ENCODE measurements at regions not wholly inside any gene's neighbourhood (a gene's known extent, or its start where the extent isn't known, plus 50 kb on each side); places are given as distances from the start of the nearest gene placed in this dataset.

DNA sequence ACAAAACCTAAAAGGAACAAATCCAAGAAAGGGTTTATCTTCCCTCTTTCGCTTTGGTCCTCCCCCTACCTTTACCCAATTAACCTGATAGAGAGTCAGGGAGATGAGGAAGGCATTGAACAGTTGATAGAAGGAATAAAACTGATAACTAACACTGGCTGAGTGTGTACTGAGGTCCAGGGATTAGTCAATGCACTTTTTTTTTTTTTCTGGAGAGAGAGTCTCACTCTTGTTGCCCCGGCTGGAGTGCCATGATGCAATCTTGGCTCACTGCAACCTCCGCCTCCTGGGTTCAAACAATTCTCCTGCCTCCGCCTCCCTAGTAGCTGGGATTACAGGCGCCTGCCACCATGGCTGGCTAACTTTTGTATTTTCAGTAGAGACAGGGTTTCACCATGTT lies 250.2 kb upstream of the CWC22 start:
- TF ChIP-seq, protein P1, sequence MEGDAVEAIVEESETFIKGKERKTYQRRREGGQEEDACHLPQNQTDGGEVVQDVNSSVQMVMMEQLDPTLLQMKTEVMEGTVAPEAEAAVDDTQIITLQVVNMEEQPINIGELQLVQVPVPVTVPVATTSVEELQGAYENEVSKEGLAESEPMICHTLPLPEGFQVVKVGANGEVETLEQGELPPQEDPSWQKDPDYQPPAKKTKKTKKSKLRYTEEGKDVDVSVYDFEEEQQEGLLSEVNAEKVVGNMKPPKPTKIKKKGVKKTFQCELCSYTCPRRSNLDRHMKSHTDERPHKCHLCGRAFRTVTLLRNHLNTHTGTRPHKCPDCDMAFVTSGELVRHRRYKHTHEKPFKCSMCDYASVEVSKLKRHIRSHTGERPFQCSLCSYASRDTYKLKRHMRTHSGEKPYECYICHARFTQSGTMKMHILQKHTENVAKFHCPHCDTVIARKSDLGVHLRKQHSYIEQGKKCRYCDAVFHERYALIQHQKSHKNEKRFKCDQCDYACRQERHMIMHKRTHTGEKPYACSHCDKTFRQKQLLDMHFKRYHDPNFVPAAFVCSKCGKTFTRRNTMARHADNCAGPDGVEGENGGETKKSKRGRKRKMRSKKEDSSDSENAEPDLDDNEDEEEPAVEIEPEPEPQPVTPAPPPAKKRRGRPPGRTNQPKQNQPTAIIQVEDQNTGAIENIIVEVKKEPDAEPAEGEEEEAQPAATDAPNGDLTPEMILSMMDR (IDR thresholded peaks at IDR 0.05): no peak
- no peaks in the 10 kb centered on the region for H3K36me3 Mint-ChIP-seq
- H3K27me3 ChIP-seq (ENCODE audit: control insufficient read depth, insufficient read depth, low read length): no peaks in the 10 kb centered on the region
- H3K4me1 Mint-ChIP-seq: no peaks in the 10 kb centered on the region
- H3K9me3 Mint-ChIP-seq: peaks cover 2 to 5% of the 10 kb centered on the region in 2 donors
- H3K27ac ChIP-seq (ENCODE audit: low read length): no peak overlapping the region
- WGBS (ENCODE audit: insufficient coverage): 94% methylated on average over 4 of the region's 5 CpGs
- H3K27ac Mint-ChIP-seq: no peak overlapping the region
- intact Hi-C loops (cut with micrococcal nuclease): no loop called here
- no peaks in the 10 kb centered on the region for H3K9me3 ChIP-seq (ENCODE audit: control insufficient read depth, insufficient read depth, low read length)
- no peak overlapping the region for H3K4me3 Mint-ChIP-seq
- no peaks in the 10 kb centered on the region for H3K4me1 ChIP-seq (ENCODE audit: control insufficient read depth, insufficient read depth, low read length)
- H3K27me3 Mint-ChIP-seq (ENCODE audit: low read depth in 2 of 2): no peaks in the 10 kb centered on the region
- H3K36me3 ChIP-seq (ENCODE audit: control insufficient read depth, insufficient read depth, low read length): no peaks in the 10 kb centered on the region
- ATAC-seq (no peak), DNase-seq (no peak)
- H3K4me3 ChIP-seq (ENCODE audit: low read length): no peak overlapping the region

DNA sequence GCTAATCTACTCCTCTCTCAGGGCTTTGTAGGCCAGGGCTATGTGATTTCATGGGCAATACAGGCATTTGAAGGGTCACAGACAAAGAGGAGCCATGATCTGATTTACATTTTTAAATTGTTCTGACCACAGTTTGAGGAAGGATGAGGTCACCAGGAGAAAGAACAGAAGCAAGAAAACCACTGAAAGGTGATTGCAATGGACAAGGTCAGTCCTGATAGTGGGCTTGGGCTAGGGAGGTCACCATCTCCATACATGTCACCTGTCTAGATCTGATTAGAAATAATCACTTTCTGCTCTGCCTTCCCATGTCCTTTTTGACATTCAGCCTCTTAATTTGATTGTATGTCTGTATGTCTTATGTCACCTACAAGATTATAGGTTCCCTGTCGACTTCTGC lies 248.9 kb upstream of the CWC22 start:
- H3K4me3 ChIP-seq (ENCODE audit: low read length): no peak overlapping the region
- H3K4me1 Mint-ChIP-seq: no peaks in the 10 kb centered on the region
- H3K27ac Mint-ChIP-seq: no peak overlapping the region
- no peaks in the 10 kb centered on the region for H3K27me3 Mint-ChIP-seq (ENCODE audit: low read depth in 2 of 2)
- H3K4me3 Mint-ChIP-seq: no peak overlapping the region
- H3K36me3 Mint-ChIP-seq: no peaks in the 10 kb centered on the region
- 82% methylated on average over 1 of the region's 1 CpG for WGBS (ENCODE audit: insufficient coverage)
- intact Hi-C loops (cut with micrococcal nuclease): no loop called here
- H3K9me3 ChIP-seq (ENCODE audit: control insufficient read depth, insufficient read depth, low read length): no peaks in the 10 kb centered on the region
- ATAC-seq (no peak), DNase-seq (no peak)
- no peaks in the 10 kb centered on the region for H3K27me3 ChIP-seq (ENCODE audit: control insufficient read depth, insufficient read depth, low read length)
- no peaks in the 10 kb centered on the region for H3K36me3 ChIP-seq (ENCODE audit: control insufficient read depth, insufficient read depth, low read length)
- TF ChIP-seq, protein P1 (IDR thresholded peaks at IDR 0.05): no peak
- H3K4me1 ChIP-seq (ENCODE audit: control insufficient read depth, insufficient read depth, low read length): no peaks in the 10 kb centered on the region
- H3K9me3 Mint-ChIP-seq: peaks cover 2 to 5% of the 10 kb centered on the region in 2 donors
- no peak overlapping the region for H3K27ac ChIP-seq (ENCODE audit: low read length)

DNA sequence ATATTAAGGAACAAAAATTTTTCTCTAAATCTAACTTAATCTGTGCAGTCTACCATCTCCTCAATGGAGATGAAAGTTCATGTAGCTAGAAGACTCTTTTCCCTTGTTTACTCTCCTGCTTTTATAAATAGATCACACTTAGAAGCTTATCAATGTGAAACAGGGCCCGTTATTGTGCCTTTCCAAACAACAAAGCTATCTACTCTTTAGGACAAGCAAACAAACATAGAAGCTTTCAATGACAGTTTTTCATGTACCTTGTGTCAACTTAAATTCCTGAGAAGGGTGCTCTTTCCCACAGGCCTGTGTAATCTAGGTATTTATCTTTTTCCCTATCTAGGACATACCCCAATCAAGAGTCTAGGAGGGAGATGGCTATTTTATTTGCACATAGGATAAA lies 247.8 kb upstream of the CWC22 start:
- Mint-ChIP-seq H3K4me3 (no peak overlapping the region), H3K27ac (no peak overlapping the region), H3K36me3 (no peaks in the 10 kb centered on the region), H3K27me3 (ENCODE audit: low read depth in 2 of 2) (no peaks in the 10 kb centered on the region), H3K9me3 (peaks cover 2 to 5% of the 10 kb centered on the region in 2 donors), H3K4me1 (no peaks in the 10 kb centered on the region)
- H3K27me3 ChIP-seq (ENCODE audit: control insufficient read depth, insufficient read depth, low read length): no peaks in the 10 kb centered on the region
- no peak overlapping the region for H3K27ac ChIP-seq (ENCODE audit: low read length)
- DNase-seq: no peak
- H3K4me3 ChIP-seq (ENCODE audit: low read length): no peak overlapping the region
- TF ChIP-seq, protein P1 (IDR thresholded peaks at IDR 0.05): no peak
- no peaks in the 10 kb centered on the region for H3K4me1 ChIP-seq (ENCODE audit: control insufficient read depth, insufficient read depth, low read length)
- no peak for ATAC-seq
- no peaks in the 10 kb centered on the region for H3K9me3 ChIP-seq (ENCODE audit: control insufficient read depth, insufficient read depth, low read length)
- no peaks in the 10 kb centered on the region for H3K36me3 ChIP-seq (ENCODE audit: control insufficient read depth, insufficient read depth, low read length)
- WGBS (ENCODE audit: insufficient coverage): 64% methylated on average over 1 of the region's 1 CpG
- intact Hi-C loops (cut with micrococcal nuclease): no loop called here

DNA sequence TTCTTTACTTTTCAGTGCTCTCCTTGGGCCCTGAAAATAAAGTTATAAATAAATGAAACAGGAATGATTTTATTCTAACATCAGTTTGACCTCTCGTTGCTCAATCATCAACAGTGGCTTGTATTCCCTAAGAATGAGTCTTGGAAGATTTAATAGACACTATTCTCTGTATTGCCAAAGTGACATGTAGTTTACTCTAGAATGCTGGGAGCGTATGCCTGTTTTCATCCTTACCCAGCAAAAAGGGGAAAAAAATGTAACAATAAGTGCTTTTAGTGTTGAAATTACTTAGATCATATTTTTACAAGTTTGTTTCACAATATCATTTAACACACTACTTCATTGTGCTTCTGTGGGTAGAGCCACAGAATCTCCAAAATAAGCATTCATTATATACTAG lies 240.6 kb upstream of the CWC22 start:
- Histone ChIP-seq H3K4me1 (ENCODE audit: control insufficient read depth, insufficient read depth, low read length) (no peaks in the 10 kb centered on the region), H3K27me3 (ENCODE audit: control insufficient read depth, insufficient read depth, low read length) (no peaks in the 10 kb centered on the region), H3K36me3 (ENCODE audit: control insufficient read depth, insufficient read depth, low read length) (no peaks in the 10 kb centered on the region), H3K4me3 (ENCODE audit: low read length) (no peak overlapping the region), H3K27ac (ENCODE audit: low read length) (no peak overlapping the region), H3K9me3 (ENCODE audit: control insufficient read depth, insufficient read depth, low read length) (no peaks in the 10 kb centered on the region)
- Mint-ChIP-seq H3K36me3 (no peaks in the 10 kb centered on the region), H3K4me3 (no peak overlapping the region), H3K9me3 (peaks cover 0 to 2% of the 10 kb centered on the region in 2 donors), H3K4me1 (no peaks in the 10 kb centered on the region), H3K27ac (no peak overlapping the region), H3K27me3 (ENCODE audit: low read depth in 2 of 2) (no peaks in the 10 kb centered on the region)
- DNase-seq: no peak
- no peak for ATAC-seq
- TF ChIP-seq, protein P1 (IDR thresholded peaks at IDR 0.05): no peak
- intact Hi-C loops (cut with micrococcal nuclease): no loop called here
- WGBS (ENCODE audit: insufficient coverage): 100% methylated on average over 1 of the region's 2 CpGs

All from natural killer cell (primary cell).